ENCODE measurements at regions not wholly inside any gene's neighbourhood (a gene's known extent, or its start where the extent isn't known, plus 50 kb on each side); places are given as distances from the start of the nearest gene placed in this dataset.

GRCh38 chr2:200135082-200135481 is 171.4 kb upstream of the SPATS2L start:
- Histone ChIP-seq H2AFZ (ENCODE audit: low read depth, low read length) (no peak overlapping the region), H3K9me2 (ENCODE audit: insufficient read depth, low read length) (no peaks in the 10 kb centered on the region), H3K9me3 (ENCODE audit: low read length) (no peaks in the 10 kb centered on the region), H3F3A (ENCODE audit: insufficient read depth, low read length, poor library complexity, severe bottlenecking) (no peaks in the 10 kb centered on the region), H3K9ac (ENCODE audit: low read length) (no peak overlapping the region), H4K20me1 (ENCODE audit: insufficient read depth) (no peaks in the 10 kb centered on the region), H3K36me3 (ENCODE audit: insufficient read depth, low read length) (no peaks in the 10 kb centered on the region), H3K27me3 (ENCODE audit: insufficient read depth, low read depth, low read length) (no peaks in the 10 kb centered on the region), H3K27ac (ENCODE audit: low read length) (no peak overlapping the region), H3K4me2 (ENCODE audit: low read length) (no peak overlapping the region), H3K79me2 (replicated peaks; ENCODE audit: insufficient read depth, low read length) (no peaks in the 10 kb centered on the region), H3K4me3 (ENCODE audit: low read length) (no peak overlapping the region)
- TF ChIP-seq TAF1 (IDR thresholded peaks at IDR 0.05; ENCODE audit: low read depth) (no peak), RAD21 (conservative IDR thresholded peaks at IDR 0.05) (no peak), SMC3 (conservative IDR thresholded peaks at IDR 0.05; ENCODE audit: poor library complexity) (no peak), EP300 (conservative IDR thresholded peaks at IDR 0.05; ENCODE audit: poor library complexity, severe bottlenecking) (no peak), MXI1 (conservative IDR thresholded peaks at IDR 0.05; ENCODE audit: poor library complexity, severe bottlenecking) (no peak), POLR2AphosphoS5 (IDR thresholded peaks at IDR 0.05) (no peak), EZH2 (IDR thresholded peaks at IDR 0.05; ENCODE audit: borderline replicate concordance, insufficient read depth, low read length, poor library complexity, severe bottlenecking) (no peak)
- TF ChIP-seq, protein P1, sequence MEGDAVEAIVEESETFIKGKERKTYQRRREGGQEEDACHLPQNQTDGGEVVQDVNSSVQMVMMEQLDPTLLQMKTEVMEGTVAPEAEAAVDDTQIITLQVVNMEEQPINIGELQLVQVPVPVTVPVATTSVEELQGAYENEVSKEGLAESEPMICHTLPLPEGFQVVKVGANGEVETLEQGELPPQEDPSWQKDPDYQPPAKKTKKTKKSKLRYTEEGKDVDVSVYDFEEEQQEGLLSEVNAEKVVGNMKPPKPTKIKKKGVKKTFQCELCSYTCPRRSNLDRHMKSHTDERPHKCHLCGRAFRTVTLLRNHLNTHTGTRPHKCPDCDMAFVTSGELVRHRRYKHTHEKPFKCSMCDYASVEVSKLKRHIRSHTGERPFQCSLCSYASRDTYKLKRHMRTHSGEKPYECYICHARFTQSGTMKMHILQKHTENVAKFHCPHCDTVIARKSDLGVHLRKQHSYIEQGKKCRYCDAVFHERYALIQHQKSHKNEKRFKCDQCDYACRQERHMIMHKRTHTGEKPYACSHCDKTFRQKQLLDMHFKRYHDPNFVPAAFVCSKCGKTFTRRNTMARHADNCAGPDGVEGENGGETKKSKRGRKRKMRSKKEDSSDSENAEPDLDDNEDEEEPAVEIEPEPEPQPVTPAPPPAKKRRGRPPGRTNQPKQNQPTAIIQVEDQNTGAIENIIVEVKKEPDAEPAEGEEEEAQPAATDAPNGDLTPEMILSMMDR (IDR thresholded peaks at IDR 0.05; ENCODE audit: poor library complexity, severe bottlenecking): no peak
- TF ChIP-seq, protein P2, sequence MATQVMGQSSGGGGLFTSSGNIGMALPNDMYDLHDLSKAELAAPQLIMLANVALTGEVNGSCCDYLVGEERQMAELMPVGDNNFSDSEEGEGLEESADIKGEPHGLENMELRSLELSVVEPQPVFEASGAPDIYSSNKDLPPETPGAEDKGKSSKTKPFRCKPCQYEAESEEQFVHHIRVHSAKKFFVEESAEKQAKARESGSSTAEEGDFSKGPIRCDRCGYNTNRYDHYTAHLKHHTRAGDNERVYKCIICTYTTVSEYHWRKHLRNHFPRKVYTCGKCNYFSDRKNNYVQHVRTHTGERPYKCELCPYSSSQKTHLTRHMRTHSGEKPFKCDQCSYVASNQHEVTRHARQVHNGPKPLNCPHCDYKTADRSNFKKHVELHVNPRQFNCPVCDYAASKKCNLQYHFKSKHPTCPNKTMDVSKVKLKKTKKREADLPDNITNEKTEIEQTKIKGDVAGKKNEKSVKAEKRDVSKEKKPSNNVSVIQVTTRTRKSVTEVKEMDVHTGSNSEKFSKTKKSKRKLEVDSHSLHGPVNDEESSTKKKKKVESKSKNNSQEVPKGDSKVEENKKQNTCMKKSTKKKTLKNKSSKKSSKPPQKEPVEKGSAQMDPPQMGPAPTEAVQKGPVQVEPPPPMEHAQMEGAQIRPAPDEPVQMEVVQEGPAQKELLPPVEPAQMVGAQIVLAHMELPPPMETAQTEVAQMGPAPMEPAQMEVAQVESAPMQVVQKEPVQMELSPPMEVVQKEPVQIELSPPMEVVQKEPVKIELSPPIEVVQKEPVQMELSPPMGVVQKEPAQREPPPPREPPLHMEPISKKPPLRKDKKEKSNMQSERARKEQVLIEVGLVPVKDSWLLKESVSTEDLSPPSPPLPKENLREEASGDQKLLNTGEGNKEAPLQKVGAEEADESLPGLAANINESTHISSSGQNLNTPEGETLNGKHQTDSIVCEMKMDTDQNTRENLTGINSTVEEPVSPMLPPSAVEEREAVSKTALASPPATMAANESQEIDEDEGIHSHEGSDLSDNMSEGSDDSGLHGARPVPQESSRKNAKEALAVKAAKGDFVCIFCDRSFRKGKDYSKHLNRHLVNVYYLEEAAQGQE (IDR thresholded peaks at IDR 0.05; ENCODE audit: borderline replicate concordance): no peak

DNA sequence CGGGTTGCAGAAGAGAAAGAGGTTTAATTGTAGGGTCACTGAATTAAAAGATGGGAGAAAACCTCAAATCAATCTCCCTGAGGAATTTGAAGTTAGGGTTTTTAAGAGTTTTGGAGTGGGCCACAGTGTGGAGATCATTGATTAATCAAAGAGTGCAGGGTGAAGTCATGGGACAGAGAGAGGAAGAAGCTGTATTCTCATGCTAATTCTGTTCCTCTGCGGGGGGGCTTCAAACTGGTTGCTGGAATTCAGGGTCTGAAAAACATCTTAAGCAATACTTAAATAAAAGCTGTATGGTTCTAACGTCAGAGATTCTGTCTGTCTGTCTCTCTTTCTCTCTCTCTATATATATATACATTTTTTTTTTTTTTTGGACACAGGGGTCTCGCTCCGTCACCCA is 169.8 kb upstream of the SPATS2L start:
- Histone ChIP-seq H3K9me3 (ENCODE audit: low read length) (no peaks in the 10 kb centered on the region), H3K4me3 (ENCODE audit: low read length) (no peak overlapping the region), H3K27ac (ENCODE audit: low read length) (no peak overlapping the region), H2AFZ (ENCODE audit: low read depth, low read length) (no peak overlapping the region), H3F3A (ENCODE audit: insufficient read depth, low read length, poor library complexity, severe bottlenecking) (no peaks in the 10 kb centered on the region), H3K9ac (ENCODE audit: low read length) (no peak overlapping the region), H3K4me2 (ENCODE audit: low read length) (no peak overlapping the region), H3K36me3 (ENCODE audit: insufficient read depth, low read length) (no peaks in the 10 kb centered on the region), H4K20me1 (ENCODE audit: insufficient read depth) (no peaks in the 10 kb centered on the region), H3K9me2 (ENCODE audit: insufficient read depth, low read length) (no peaks in the 10 kb centered on the region), H3K79me2 (replicated peaks; ENCODE audit: insufficient read depth, low read length) (no peaks in the 10 kb centered on the region), H3K27me3 (ENCODE audit: insufficient read depth, low read depth, low read length) (no peaks in the 10 kb centered on the region)
- no peak for TF ChIP-seq TAF1 (IDR thresholded peaks at IDR 0.05; ENCODE audit: low read depth)
- TF ChIP-seq, protein P2 (IDR thresholded peaks at IDR 0.05; ENCODE audit: borderline replicate concordance): no peak
- TF ChIP-seq EZH2 (IDR thresholded peaks at IDR 0.05; ENCODE audit: borderline replicate concordance, insufficient read depth, low read length, poor library complexity, severe bottlenecking): no peak
- TF ChIP-seq, protein P1 (IDR thresholded peaks at IDR 0.05; ENCODE audit: poor library complexity, severe bottlenecking): no peak
- TF ChIP-seq POLR2AphosphoS5 (IDR thresholded peaks at IDR 0.05): no peak
- no peak for TF ChIP-seq MXI1 (conservative IDR thresholded peaks at IDR 0.05; ENCODE audit: poor library complexity, severe bottlenecking)

Data from neural cell (in vitro differentiated cells).